ENCODE measurements at regions not wholly inside any gene's neighbourhood (a gene's known extent, or its start where the extent isn't known, plus 50 kb on each side); places are given as distances from the start of the nearest gene placed in this dataset.
"Not testable (repeated sequence)": the region's sequence is repeated elsewhere in the genome, so short reads cannot be mapped to it uniquely, and the experiment has no call there.

DNA sequence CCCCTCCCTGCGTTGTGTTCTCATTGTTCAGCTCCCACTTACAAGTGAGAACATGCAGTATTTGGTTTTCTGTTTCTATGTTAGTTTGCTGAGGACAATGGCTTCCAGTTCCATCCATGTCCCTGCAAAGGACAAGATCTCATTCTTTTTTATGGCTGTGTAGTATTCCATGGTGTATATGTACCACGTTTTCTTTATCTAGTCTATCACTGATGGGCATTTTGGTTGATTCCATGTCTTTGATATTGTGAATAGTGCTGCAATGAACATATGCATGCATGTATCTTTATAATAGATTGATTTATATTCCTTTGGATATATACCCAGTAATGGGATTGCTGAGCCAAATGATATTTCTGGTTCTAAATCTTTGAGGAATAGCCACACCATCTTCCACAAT is 265.1 kb downstream of the ANTXR2 start:
- TF ChIP-seq, protein P1, sequence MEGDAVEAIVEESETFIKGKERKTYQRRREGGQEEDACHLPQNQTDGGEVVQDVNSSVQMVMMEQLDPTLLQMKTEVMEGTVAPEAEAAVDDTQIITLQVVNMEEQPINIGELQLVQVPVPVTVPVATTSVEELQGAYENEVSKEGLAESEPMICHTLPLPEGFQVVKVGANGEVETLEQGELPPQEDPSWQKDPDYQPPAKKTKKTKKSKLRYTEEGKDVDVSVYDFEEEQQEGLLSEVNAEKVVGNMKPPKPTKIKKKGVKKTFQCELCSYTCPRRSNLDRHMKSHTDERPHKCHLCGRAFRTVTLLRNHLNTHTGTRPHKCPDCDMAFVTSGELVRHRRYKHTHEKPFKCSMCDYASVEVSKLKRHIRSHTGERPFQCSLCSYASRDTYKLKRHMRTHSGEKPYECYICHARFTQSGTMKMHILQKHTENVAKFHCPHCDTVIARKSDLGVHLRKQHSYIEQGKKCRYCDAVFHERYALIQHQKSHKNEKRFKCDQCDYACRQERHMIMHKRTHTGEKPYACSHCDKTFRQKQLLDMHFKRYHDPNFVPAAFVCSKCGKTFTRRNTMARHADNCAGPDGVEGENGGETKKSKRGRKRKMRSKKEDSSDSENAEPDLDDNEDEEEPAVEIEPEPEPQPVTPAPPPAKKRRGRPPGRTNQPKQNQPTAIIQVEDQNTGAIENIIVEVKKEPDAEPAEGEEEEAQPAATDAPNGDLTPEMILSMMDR (IDR thresholded peaks at IDR 0.05; ENCODE audit: borderline replicate concordance, extremely low read depth, low read length, poor library complexity, severe bottlenecking): not testable (repeated sequence)
- TF ChIP-seq EZH2 (IDR thresholded peaks at IDR 0.05; ENCODE audit: borderline replicate concordance, low read depth, low read length, severe bottlenecking): not testable (repeated sequence)
